ENCODE measurements at regions not wholly inside any gene's neighbourhood (a gene's known extent, or its start where the extent isn't known, plus 50 kb on each side); places are given as distances from the start of the nearest gene placed in this dataset.

- DNase-seq = no peak
- peak; percentile 75 for ATAC-seq (ENCODE audit: poor library complexity)
- intact Hi-C loops (cut with DNase I) = no loop called here
Measured at GRCh38 chr9:89794918-89795317, 190.1 kb downstream of the GADD45G start.

- intact Hi-C loops (cut with DNase I) = no loop called here
- DNase-seq (no peak), ATAC-seq (ENCODE audit: poor library complexity) (no peak)
Measured at GRCh38 chr9:89795538-89796195, 190.9 kb downstream of the GADD45G start.

- ATAC-seq (ENCODE audit: poor library complexity) (no peak), DNase-seq (no peak)
- intact Hi-C loops (cut with DNase I) = no loop called here
Measured at GRCh38 chr9:89796606-89797005, 191.8 kb downstream of the GADD45G start.

GRCh38 chr9:89797255-89797654 lies 192.4 kb downstream of the GADD45G start:
- intact Hi-C loops (cut with DNase I) = no loop called here
- DNase-seq (no peak), ATAC-seq (ENCODE audit: poor library complexity) (no peak)

GRCh38 chr9:89797937-89798455 lies 193.2 kb downstream of the GADD45G start:
- intact Hi-C loops (cut with DNase I) = no loop called here
- no peak for ATAC-seq (ENCODE audit: poor library complexity)

GRCh38 chr9:89798547-89799120 lies 193.8 kb downstream of the GADD45G start:
- ATAC-seq (ENCODE audit: poor library complexity) = no peak
- no peak for DNase-seq
- intact Hi-C loops (cut with DNase I) = no loop called here

More at GRCh38 chr9:89797937-89798455, 193.2 kb downstream of the GADD45G start:
- no peak for DNase-seq

- no peak for ATAC-seq (ENCODE audit: poor library complexity)
- no peak for DNase-seq
Measured at GRCh38 chr9:89799221-89799620, 194.4 kb downstream of the GADD45G start.

GRCh38 chr9:89799766-89800165 lies 195.0 kb downstream of the GADD45G start:
- no peak for ATAC-seq (ENCODE audit: poor library complexity)
- no peak for DNase-seq
- intact Hi-C loops (cut with DNase I) = no loop called here

More at GRCh38 chr9:89799221-89799620, 194.4 kb downstream of the GADD45G start:
- intact Hi-C loops (cut with DNase I) = no loop called here

GRCh38 chr9:89801341-89801740 lies 196.5 kb downstream of the GADD45G start:
- intact Hi-C loops (cut with DNase I) = no loop called here
- ATAC-seq (ENCODE audit: poor library complexity) (no peak), DNase-seq (no peak)

- DNase-seq (no peak), ATAC-seq (ENCODE audit: poor library complexity) (peak; percentile 51)
- intact Hi-C loops (cut with DNase I) = no loop called here
Measured at GRCh38 chr9:89801742-89802670, 197.2 kb downstream of the GADD45G start.

- ATAC-seq (ENCODE audit: poor library complexity) = peak; percentile 94
- peak; percentile 85 for DNase-seq
- intact Hi-C loops (cut with DNase I) = no loop called here
Measured at GRCh38 chr9:89802781-89803355, 198.1 kb downstream of the GADD45G start.

- intact Hi-C loops (cut with DNase I) = no loop called here
- ATAC-seq (ENCODE audit: poor library complexity) (no peak), DNase-seq (no peak)
Measured at GRCh38 chr9:89803403-89803802, 198.6 kb downstream of the GADD45G start.

- ATAC-seq (ENCODE audit: poor library complexity) (no peak), DNase-seq (no peak)
- intact Hi-C loops (cut with DNase I) = no loop called here
Measured at GRCh38 chr9:89804766-89805531, 200.1 kb downstream of the GADD45G start.

GRCh38 chr9:89805571-89806292 lies 200.9 kb downstream of the GADD45G start:
- intact Hi-C loops (cut with DNase I) = no loop called here
- no peak for ATAC-seq (ENCODE audit: poor library complexity)
- DNase-seq = no peak

- ATAC-seq (ENCODE audit: poor library complexity) (no peak), DNase-seq (no peak)
- intact Hi-C loops (cut with DNase I) = no loop called here
Measured at GRCh38 chr9:89806371-89807100, 201.7 kb downstream of the GADD45G start.

GRCh38 chr9:89807101-89807395 lies 202.2 kb downstream of the GADD45G start:
- intact Hi-C loops (cut with DNase I) = no loop called here
- no peak for ATAC-seq (ENCODE audit: poor library complexity)

GRCh38 chr9:89807682-89808075 lies 202.9 kb downstream of the GADD45G start:
- DNase-seq = no peak
- ATAC-seq (ENCODE audit: poor library complexity) = no peak
- intact Hi-C loops (cut with DNase I) = no loop called here

More at GRCh38 chr9:89807101-89807395, 202.2 kb downstream of the GADD45G start:
- DNase-seq = no peak

All from Right ventricle myocardium superior (tissue), 1 donor.